OCI-LY3 (cell line): ENCODE measurements at regions not wholly inside any gene's neighbourhood (a gene's known extent, or its start where the extent isn't known, plus 50 kb on each side); places are given as distances from the start of the nearest gene placed in this dataset.

Experiments used
- H2AFZ ChIP-seq: fragments of 200-600, 300-600 bp; shearing (Covaris generic); 2 replicates; pipeline ENCODE4 v1.6.0; 2014; ENCODE audit warnings: antibody characterized with exemption, low read depth, low read length
- H3K27ac ChIP-seq: fragments of 200-600, 300-600 bp; sonication (generic); 2 replicates; pipeline ENCODE4 v1.5.1; 2014; ENCODE audit warnings: mild to moderate bottlenecking, low read length, moderate library complexity, mixed read lengths
- H3K27me3 ChIP-seq: fragments of 200-600, 300-600 bp; sonication (generic); 2 replicates; pipeline ENCODE4 v1.6.1; 2014; ENCODE audit warnings: low read depth, low read length, mixed read lengths
- H3K36me3 ChIP-seq: fragments of 200-600, 300-600 bp; sonication (generic); replicated peaks from 2 replicates; pipeline ENCODE3; 2014; ENCODE audit warnings: low read depth, low read length, mixed read lengths
- H3K4me1 ChIP-seq: fragments of 300-600, 200-600 bp; sonication (generic); 2 replicates; pipeline ENCODE4 v1.6.1; 2014; ENCODE audit warnings: low read length, mixed read lengths
- H3K4me2 ChIP-seq: fragments of 200-600, 300-600 bp; sonication (generic); 2 replicates; pipeline ENCODE4 v1.6.1; 2014; ENCODE audit warnings: low read length, mixed read lengths
- H3K4me3 ChIP-seq: fragments of 300-600, 200-600 bp; sonication (generic); 2 replicates; pipeline ENCODE4 v1.5.1; 2014; ENCODE audit warnings: antibody characterized with exemption, mild to moderate bottlenecking, low read length, moderate library complexity
- H3K79me2 ChIP-seq: fragments of 300-600, 200-600 bp; shearing (Covaris generic); 2 replicates; pipeline ENCODE4 v1.6.1; 2014; ENCODE audit warnings: mild to moderate bottlenecking, low read length, mixed read lengths
- H3K9ac ChIP-seq: fragments of 300-600, 200-600 bp; shearing (Covaris generic); 2 replicates; pipeline ENCODE4 v1.6.0; 2014; ENCODE audit warnings: mild to moderate bottlenecking, low read length, moderate library complexity
- H3K9me3 ChIP-seq: fragments of 200-600, 300-600 bp; shearing (Covaris generic); 2 replicates; pipeline ENCODE4 v1.6.1; 2014; ENCODE audit warnings: low read length, mixed read lengths; ENCODE audit not compliant: insufficient read depth
- H4K20me1 ChIP-seq: fragments of 200-600, 300-600 bp; sonication (generic); 2 replicates; pipeline ENCODE4 v1.6.1; 2016; ENCODE audit warnings: low read length, mixed read lengths; ENCODE audit not compliant: insufficient read depth
- CTCF ChIP-seq: fragments of 200-600, 300-600 bp; sonication (generic); IDR thresholded peaks from 2 replicates; pipeline ENCODE4 v1.5.1; 2014; ENCODE audit warnings: antibody characterized with exemption, low read length, low read depth
- EZH2phosphoT487 ChIP-seq: fragments of 200-600 bp; shearing (Covaris generic); IDR thresholded peaks from 2 replicates; pipeline ENCODE4 v1.6.1; 2018; ENCODE audit warnings: antibody characterized with exemption, mixed run types, low read depth

DNA sequence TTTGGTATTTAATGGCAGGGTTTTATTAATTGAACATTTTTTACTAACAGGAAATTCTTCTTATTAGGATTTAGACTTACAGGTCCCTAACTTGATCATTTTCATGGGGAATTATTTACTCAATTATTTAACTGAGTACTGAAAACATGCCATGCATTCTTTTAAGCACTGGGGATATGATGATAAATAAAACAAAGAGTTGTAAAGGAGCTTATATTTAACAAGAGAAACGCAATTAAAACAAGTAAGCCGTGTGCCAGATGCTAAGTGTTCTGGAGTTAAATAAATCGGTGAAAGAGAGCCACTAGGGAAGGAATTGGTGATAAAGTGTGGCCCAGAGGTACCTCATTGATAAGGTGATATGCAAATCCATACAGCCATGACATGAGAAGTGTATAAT, 214.2 kb upstream of the HTR1E start:
- TF ChIP-seq EZH2phosphoT487 (no peak), CTCF (no peak)
- Histone ChIP-seq H3K9me3 (no peaks in the 10 kb centered on the region), H3K79me2 (no peaks in the 10 kb centered on the region), H3K9ac (no peak overlapping the region), H3K4me2 (no peak overlapping the region), H4K20me1 (no peaks in the 10 kb centered on the region), H3K4me1 (no peaks in the 10 kb centered on the region), H3K4me3 (no peak overlapping the region), H3K27ac (no peak overlapping the region), H3K36me3 (no peaks in the 10 kb centered on the region), H2AFZ (no peak overlapping the region), H3K27me3 (no peaks in the 10 kb centered on the region)

- Histone ChIP-seq H3K4me3 (no peak overlapping the region), H3K79me2 (no peaks in the 10 kb centered on the region), H3K27me3 (no peaks in the 10 kb centered on the region), H3K27ac (no peak overlapping the region), H3K9ac (no peak overlapping the region), H4K20me1 (no peaks in the 10 kb centered on the region), H3K36me3 (no peaks in the 10 kb centered on the region), H3K9me3 (no peaks in the 10 kb centered on the region), H2AFZ (no peak overlapping the region), H3K4me2 (no peak overlapping the region), H3K4me1 (no peaks in the 10 kb centered on the region)
- TF ChIP-seq EZH2phosphoT487, result no peak
Measured at GRCh38 chr6:86722131-86722530, 215.2 kb upstream of the HTR1E start.

GRCh38 chr6:86715676-86716075, 221.7 kb upstream of the HTR1E start:
- Histone ChIP-seq H3K4me1 (no peaks in the 10 kb centered on the region), H4K20me1 (no peaks in the 10 kb centered on the region), H3K9ac (no peak overlapping the region), H3K36me3 (no peaks in the 10 kb centered on the region), H3K4me2 (no peak overlapping the region), H3K4me3 (no peak overlapping the region), H3K27me3 (no peaks in the 10 kb centered on the region), H3K9me3 (no peaks in the 10 kb centered on the region), H2AFZ (no peak overlapping the region), H3K79me2 (no peaks in the 10 kb centered on the region), H3K27ac (no peak overlapping the region)
- no peak for TF ChIP-seq CTCF
- no peak for TF ChIP-seq EZH2phosphoT487

GRCh38 chr6:86712039-86712438, 225.3 kb upstream of the HTR1E start:
- no peak overlapping the region for H3K4me3 ChIP-seq
- H3K27ac ChIP-seq, result no peak overlapping the region
- H3K4me2 ChIP-seq, result no peak overlapping the region
- no peak overlapping the region for H2AFZ ChIP-seq
- no peaks in the 10 kb centered on the region for H3K9me3 ChIP-seq
- H4K20me1 ChIP-seq, result no peaks in the 10 kb centered on the region
- no peak overlapping the region for H3K9ac ChIP-seq
- no peaks in the 10 kb centered on the region for H3K79me2 ChIP-seq
- no peaks in the 10 kb centered on the region for H3K36me3 ChIP-seq
- TF ChIP-seq CTCF, result no peak
- no peak for TF ChIP-seq EZH2phosphoT487
- no peaks in the 10 kb centered on the region for H3K4me1 ChIP-seq
- no peaks in the 10 kb centered on the region for H3K27me3 ChIP-seq

DNA sequence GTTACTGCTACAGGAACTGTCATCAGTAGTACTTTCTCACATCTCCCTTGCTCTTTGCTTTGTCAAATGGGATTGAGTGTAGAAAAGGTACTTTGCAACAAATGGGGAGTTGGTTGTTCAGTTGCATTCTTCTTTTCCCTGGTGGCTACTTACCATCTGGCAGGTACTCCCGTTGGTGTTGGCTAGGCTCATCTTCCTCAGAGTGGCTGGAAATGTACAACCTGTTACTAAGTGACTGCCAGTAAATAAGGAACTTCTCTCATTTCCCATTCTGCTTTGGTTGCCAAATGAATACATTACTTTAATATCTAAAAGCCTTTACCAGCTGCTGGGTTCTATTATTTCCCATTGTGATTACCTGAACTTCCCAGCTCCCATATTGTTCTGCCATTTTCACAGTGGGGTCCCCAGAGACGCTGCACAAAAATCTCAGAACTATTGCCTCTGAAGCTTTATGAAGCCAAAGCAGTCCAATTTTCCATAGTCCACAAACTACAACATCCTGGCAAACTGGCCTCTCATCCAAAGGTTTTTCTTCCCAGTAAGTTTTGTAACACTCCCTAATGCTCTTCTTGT, 229.7 kb upstream of the HTR1E start:
- Histone ChIP-seq H3K4me1 (no peaks in the 10 kb centered on the region), H3K36me3 (no peaks in the 10 kb centered on the region), H3K79me2 (no peaks in the 10 kb centered on the region), H3K9me3 (no peaks in the 10 kb centered on the region), H3K9ac (no peak overlapping the region), H2AFZ (no peak overlapping the region), H3K4me2 (no peak overlapping the region), H4K20me1 (no peaks in the 10 kb centered on the region), H3K27ac (no peak overlapping the region), H3K27me3 (no peaks in the 10 kb centered on the region), H3K4me3 (no peak overlapping the region)
- TF ChIP-seq CTCF, result no peak
- no peak for TF ChIP-seq EZH2phosphoT487
